ENCODE measurements at regions not wholly inside any gene's neighbourhood (a gene's known extent, or its start where the extent isn't known, plus 50 kb on each side); places are given as distances from the start of the nearest gene placed in this dataset.

DNA sequence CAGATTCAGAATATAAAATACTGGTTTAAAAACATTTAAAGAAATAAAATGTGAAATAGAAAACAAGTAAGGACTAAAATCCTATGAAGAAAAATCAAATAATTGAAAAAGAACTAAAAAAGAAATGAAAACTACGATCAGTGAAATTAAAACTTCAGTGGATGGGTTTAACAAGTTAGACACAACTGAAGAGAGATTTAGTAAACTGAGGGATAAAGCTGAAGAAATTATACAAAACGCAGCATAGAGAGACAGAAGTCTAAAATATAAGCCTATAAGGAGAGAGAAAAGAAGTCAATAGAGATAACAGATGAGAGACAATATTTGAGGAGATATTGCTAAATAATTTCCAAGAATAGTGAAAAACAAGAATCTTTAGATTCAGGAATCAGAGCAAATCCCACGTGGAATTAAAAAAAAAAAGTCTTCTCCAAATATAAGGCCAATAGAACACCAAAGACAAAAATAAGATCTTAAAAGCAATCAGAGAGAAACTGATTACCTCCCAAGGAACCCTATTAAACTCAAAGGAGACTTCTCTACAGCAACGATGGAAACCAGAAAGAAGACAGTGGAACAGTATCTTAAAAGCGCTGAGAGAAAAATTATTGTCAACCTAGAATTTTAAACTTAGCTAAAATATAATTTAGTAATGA is 59.6 kb upstream of the ABL1 start:
- TF ChIP-seq, protein P1, sequence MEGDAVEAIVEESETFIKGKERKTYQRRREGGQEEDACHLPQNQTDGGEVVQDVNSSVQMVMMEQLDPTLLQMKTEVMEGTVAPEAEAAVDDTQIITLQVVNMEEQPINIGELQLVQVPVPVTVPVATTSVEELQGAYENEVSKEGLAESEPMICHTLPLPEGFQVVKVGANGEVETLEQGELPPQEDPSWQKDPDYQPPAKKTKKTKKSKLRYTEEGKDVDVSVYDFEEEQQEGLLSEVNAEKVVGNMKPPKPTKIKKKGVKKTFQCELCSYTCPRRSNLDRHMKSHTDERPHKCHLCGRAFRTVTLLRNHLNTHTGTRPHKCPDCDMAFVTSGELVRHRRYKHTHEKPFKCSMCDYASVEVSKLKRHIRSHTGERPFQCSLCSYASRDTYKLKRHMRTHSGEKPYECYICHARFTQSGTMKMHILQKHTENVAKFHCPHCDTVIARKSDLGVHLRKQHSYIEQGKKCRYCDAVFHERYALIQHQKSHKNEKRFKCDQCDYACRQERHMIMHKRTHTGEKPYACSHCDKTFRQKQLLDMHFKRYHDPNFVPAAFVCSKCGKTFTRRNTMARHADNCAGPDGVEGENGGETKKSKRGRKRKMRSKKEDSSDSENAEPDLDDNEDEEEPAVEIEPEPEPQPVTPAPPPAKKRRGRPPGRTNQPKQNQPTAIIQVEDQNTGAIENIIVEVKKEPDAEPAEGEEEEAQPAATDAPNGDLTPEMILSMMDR (IDR thresholded peaks at IDR 0.05; ENCODE audit: low read depth, low read length, poor library complexity, severe bottlenecking), result no peak
- no peak for TF ChIP-seq EZH2phosphoT487 (IDR thresholded peaks at IDR 0.05; ENCODE audit: borderline replicate concordance, low read length)
